SIG-M5 treated with dmso at 0.1 percent for 504 hours (cell line): ENCODE measurements at regions not wholly inside any gene's neighbourhood (a gene's known extent, or its start where the extent isn't known, plus 50 kb on each side); places are given as distances from the start of the nearest gene placed in this dataset.

Source experiments
- DNase-seq: peaks from one replicate; lab custom pipeline; 2025; ENCODE audit not compliant: unreplicated experiment; lab: John Stamatoyannopoulos, UW

GRCh38 chr2:138104071-138104470 lies 139.8 kb downstream of the HNMT start:
- DNase-seq: no peak

DNA sequence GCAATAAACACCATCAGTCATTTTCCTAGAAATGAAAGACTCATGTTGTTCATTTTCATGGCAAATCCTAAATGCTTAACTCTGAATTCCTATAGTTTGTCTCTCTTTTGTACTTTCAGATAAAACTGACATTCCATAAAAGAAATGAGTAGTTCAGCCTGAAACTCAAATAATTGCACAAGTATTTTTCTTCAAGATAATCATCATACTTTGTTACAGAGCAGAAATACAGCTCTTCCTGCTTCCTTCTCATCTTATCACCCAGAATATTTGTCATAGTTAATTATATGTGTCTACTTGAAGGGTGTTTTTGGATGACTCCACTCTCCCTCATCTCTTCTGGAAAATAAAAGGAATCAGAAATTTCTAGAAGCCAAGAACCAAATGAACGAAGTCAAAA lies 141.1 kb downstream of the HNMT start:
- no peak for DNase-seq

- DNase-seq: no peak
These were observed 142.3 kb downstream of the HNMT start for GRCh38 chr2:138106606-138107005.

DNA sequence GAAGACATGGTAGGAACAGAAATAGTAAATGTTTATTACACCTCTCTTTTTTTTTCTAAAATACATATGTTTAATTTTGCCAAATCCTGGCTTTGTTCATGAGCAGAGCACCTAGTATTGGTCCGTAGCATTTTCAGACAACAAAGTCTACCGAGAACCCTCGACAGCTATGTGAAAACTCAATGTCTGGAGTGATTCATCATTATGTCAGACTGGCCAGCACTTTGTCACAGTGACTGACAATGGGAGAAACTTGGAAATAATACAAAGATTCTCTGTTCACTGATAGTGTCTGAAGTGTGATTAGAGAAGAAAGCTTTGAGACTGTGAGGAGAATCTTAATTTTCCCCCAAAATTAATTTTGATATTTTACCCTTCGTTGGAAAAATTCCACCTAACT lies 143.0 kb downstream of the HNMT start:
- DNase-seq: no peak

GRCh38 chr2:138110453-138111083 lies 146.3 kb downstream of the HNMT start:
- DNase-seq: no peak

- no peak for DNase-seq
These were observed 148.3 kb downstream of the HNMT start for GRCh38 chr2:138112536-138112935.

DNA sequence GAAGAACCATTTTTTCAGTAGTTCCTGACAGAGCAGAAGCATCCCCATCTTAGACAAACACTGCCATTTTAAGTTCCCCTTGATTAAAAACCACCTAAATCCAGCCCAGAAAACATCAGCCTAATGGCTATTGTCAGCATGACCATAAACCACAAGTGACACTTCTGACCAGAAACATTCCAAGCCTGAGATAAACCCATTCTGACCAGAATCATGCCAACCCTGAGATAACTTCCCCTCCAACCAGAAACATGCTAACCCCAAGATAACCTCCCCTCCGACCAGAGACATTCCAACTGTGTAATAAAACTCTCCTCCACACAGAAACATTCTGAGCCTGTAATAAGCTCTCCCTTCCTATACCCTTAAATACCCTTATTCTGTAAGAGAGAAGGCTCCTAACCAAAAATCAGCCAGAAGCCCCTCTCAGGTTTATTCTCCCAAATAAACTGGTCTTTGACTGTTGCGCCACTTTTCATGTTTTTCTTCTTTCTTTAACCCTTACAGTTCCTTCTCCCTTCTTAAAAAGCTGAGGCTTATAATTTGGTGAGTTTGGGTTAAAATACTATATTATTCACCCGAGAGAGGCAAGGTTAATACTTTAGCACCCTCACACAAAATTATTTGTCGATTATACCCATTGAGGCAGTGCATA lies 149.7 kb downstream of the HNMT start:
- no peak for DNase-seq

- no peak for DNase-seq
These were observed 151.4 kb downstream of the HNMT start for GRCh38 chr2:138115666-138116065.

DNA sequence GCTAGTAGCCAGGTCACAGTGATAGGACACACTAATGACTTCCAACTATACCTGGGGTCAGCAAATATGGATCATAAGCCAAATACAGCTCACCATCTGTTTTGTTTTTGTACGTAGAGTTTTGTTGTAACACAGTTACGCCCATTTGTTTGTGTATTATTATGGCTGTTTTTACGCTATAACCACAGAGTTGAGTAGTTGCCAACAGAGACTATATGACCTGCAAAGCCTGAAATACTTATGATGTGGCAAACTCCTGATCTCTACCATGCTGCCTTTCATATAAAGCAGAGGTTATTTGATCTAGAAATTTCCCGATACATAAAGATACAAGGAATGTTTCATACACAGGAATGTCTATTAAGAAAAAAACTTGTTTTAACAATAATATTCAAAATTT lies 152.2 kb downstream of the HNMT start:
- DNase-seq: no peak

DNA sequence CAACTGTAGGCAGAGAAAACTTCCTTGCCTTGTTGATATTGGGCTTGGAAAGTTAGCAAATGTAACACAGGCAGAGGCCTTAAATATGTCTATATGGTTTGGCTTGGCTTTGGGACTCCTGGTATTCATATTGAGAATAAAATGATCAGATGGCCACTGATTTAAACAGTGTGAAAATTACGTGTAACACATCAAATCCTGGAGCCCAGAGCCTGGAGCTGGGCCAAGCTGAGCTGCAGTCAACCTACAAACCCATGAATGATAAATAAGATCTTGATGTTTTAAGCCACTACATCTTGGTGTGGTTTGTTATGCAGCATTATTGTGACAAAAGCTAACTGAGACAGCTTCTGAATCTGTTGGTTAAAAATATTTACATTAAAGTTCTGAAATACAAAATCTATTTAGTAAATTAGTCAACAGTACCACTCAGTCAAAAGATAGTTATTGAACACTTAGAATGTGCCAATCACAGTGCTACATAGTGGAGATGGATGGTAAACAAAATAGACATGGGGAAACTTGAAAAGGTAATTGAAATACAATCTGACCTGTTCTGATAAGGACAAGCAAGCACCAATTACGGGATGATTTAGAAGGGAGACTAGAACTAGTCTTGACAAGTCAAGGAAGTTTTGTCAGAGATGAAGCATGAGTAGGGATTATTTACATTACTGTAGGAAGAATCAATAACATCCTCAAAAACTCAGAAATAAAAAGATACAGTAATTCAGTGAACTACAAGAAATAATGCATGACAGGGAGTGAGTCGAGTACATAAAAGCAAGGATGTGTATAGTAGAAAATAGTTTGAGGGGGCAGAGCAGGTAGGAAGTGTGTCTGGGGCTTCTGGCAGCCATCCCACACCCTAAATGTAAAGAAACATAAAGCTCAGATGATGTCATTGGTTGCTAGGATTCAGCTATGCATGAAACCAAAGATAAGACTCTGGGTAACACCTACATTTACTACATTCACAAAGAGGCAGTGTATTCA lies 157.7 kb downstream of the HNMT start:
- peak; percentile 38 for DNase-seq

- no peak for DNase-seq
These were observed 158.6 kb downstream of the HNMT start for GRCh38 chr2:138122891-138123290.

DNA sequence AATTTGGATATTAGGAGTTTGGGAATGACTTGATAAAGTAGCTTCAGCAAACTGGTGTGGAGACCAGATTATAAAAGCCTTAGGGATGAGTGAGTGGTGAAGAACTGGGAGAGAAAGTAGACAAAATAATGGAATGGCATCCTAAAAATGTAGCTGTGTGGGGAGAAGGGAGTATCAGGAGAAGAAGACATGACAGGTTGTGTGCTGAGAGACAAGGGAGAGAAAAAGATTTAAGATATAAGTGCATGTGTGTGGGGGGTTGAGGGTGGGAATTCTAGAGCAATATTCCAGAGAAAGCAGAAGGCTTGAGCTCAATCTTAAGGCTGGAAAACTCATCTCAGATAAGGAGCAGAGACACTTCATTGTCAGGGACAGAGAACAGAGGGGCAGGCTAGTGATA lies 159.5 kb downstream of the HNMT start:
- no peak for DNase-seq

DNA sequence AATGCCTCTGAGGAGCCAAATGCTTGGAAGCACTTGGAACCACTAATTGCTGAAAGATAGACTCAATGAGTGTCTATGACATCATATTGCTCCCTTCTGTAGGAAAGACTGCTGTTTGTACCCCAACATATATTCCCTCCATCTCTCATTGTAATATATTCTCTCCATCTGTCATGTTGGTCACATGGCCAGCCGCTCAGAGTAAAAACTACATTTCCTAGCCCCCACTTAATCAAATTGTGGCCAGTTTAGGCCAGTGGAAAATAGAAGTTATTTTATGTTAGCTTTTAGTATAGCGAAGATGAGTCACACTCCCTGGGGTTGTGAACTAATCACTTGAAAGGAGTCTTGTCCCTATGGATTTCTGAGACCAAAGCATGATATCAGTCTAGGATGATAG lies 160.2 kb downstream of the HNMT start:
- no peak for DNase-seq

- DNase-seq: no peak
These were observed 161.3 kb downstream of the HNMT start for GRCh38 chr2:138125306-138126288.

DNA sequence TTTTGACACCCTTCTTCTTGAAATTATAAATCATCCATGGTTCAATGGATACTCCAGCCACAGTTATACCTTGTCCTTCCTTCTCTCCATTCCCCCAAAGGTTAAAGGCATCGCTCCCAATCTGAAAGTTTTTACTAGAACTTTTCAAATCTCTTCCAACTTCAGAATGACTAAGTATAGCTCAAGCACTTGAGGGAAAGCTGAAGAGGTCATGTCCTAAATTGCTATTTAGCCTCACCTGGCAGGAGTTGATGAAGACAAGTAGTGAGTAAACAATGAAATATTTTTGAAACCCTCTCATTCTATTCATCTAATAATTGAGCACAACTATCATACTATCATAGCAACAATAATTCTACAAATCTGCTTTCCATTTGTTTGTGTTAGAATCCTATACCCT lies 167.8 kb downstream of the HNMT start:
- DNase-seq: no peak

- DNase-seq: no peak
These were observed 173.7 kb downstream of the HNMT start for GRCh38 chr2:138137949-138138348.

DNA sequence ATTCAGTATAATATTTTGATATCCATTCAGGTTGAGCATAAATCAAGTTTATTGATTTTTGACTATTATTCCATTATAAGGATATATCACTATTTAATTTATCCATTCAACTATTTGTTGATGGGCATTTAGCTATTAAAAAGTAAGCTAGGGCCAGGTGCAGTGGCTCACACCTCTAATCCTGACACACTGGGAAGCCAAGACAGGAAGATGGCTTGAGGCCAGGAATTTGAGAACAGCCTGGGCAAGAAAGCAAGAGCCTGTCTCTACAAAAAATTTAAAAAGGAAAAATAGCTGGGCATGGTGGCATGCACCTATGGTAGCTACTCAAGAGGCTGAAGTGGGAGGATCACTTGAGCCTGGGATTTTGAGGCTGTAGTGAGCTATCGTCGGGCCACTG lies 183.5 kb downstream of the HNMT start:
- no peak for DNase-seq

DNA sequence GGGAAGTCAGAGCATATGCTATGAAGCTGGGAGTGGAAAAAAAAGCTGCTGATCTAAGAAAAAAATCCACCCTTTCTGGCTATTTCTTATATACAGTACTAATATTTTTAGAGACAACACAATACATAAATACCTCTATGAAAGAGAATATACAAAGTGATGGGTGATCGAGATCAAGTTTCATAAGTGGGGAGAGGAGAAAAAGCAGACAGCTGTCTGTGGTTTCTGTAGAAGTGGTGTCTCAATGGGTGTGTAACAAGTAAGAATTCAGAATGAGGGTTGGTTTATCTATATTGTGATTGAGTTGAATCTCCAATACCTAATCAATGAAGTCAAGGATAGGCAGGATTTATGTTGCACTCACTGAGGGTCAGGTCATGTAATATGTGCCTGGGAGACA lies 191.0 kb downstream of the HNMT start:
- no peak for DNase-seq

DNA sequence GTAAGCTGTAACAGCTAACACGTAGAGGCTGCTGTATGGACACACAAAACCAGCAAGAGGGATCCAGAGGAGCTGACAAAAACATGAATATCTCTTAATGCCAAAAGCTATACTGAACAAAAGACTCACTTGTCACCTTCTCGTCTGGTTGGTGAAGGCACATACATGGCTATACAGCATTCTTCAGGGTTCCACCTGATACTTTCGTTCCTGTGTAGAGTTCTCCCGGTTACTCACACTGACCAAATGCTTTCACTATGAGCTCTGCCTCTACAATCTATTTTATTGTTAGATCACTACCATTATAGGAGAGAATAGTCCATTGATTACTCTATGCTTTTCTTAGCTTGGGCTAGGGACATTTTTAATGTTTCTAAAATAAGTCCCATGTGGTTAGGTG lies 193.1 kb downstream of the HNMT start:
- DNase-seq: no peak

DNA sequence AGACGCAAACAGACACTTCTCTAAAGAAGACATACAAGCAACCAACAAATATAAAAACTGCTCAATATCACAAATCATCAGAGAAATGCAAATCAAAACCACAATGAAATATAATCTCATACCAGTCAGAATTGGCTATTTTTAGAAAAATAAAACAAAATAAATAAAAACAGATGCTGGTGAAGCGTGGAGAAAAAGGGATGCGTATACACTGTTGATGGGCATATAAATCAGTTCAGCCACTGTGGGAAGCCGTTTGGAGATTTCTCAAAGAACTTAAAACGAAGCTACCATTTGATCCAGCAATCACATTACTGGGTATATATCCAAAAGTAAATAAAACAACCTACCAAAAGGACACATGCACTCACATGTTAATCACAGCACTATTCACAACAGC lies 206.2 kb downstream of the HNMT start:
- no peak for DNase-seq

- no peak for DNase-seq
These were observed 207.0 kb downstream of the HNMT start for GRCh38 chr2:138171244-138171643.
